Mucosa of descending colon (tissue), 3 donors: ENCODE measurements at regions not wholly inside any gene's neighbourhood (a gene's known extent, or its start where the extent isn't known, plus 50 kb on each side); places are given as distances from the start of the nearest gene placed in this dataset.

ENCODE experiments used
- ATAC-seq: fragments of 200-7000 bp; cut with Tn5 transposase; one replicate; pipeline ENCODE4 v1.9.1; 2020; ENCODE audit warnings: mild to moderate bottlenecking, moderate library complexity
- DNase-seq, 3 donors: peaks; one replicate each; pipeline ENCODE4 v3.0.0-alpha.2; 2020
- H3K36me3 ChIP-seq: fragments of 200-600 bp; one replicate; pipeline ENCODE4 v1.8.0; 2021; ENCODE audit warnings: low read depth, mild to moderate bottlenecking
- H3K4me1 ChIP-seq: fragments of 200-600 bp; one replicate; pipeline ENCODE4 v1.8.0; 2021; ENCODE audit warnings: low read depth, mild to moderate bottlenecking
- H3K4me3 ChIP-seq: fragments of 200-600 bp; one replicate; pipeline ENCODE4 v1.8.0; 2021; ENCODE audit warnings: mild to moderate bottlenecking
- H3K9me3 ChIP-seq: fragments of 200-600 bp; one replicate; pipeline ENCODE4 v1.8.0; 2021; ENCODE audit warnings: mild to moderate bottlenecking
- CTCF ChIP-seq: fragments of 200-600 bp; IDR thresholded peaks from one replicate; pipeline ENCODE4 v1.8.0; 2022; ENCODE audit warnings: antibody characterized with exemption, mild to moderate bottlenecking
- intact Hi-C, 2 donors: fragments of 100-400 bp; cut with DNase I in 1 of 2; cut with micrococcal nuclease in 1 of 2; formaldehyde crosslinking; loops; one replicate each; pipeline versions ENCODE4 v1.11.0 to v1.11.1; 2022; cut with DNase I, micrococcal nuclease
- donor health status: DM: no; HTN: no; CAD: no; lungs with moderate emphysema.
- donor health status: DM: no; HTN: no; CAD: no.
- donor health status: DM: no; HTN: yes; CAD: no.

GRCh38 chr5:85170183-85170582, 785.5 kb upstream of the EDIL3 start:
- no peak for TF ChIP-seq CTCF
- Histone ChIP-seq H3K36me3 (no peaks in the 10 kb centered on the region), H3K9me3 (no peaks in the 10 kb centered on the region), H3K4me3 (no peak overlapping the region), H3K4me1 (no peaks in the 10 kb centered on the region)
- DNase-seq (no peak), ATAC-seq (no peak)
- intact Hi-C loops, result no loop called here

- Histone ChIP-seq H3K4me3 (no peak overlapping the region), H3K9me3 (no peaks in the 10 kb centered on the region), H3K36me3 (no peaks in the 10 kb centered on the region), H3K4me1 (no peaks in the 10 kb centered on the region)
- no peak for DNase-seq
- TF ChIP-seq CTCF, result no peak
- ATAC-seq, result no peak
- intact Hi-C loops, result no loop called here
These were observed 788.8 kb upstream of the EDIL3 start for GRCh38 chr5:85173469-85173868.

GRCh38 chr5:85182344-85182743, 797.7 kb upstream of the EDIL3 start:
- no peak for TF ChIP-seq CTCF
- H3K36me3 ChIP-seq, result no peaks in the 10 kb centered on the region
- no peaks in the 10 kb centered on the region for H3K9me3 ChIP-seq
- H3K4me3 ChIP-seq, result no peak overlapping the region
- no peaks in the 10 kb centered on the region for H3K4me1 ChIP-seq
- DNase-seq (no peak), ATAC-seq (no peak)
- intact Hi-C loops, result no loop called here

- no peak for TF ChIP-seq CTCF
- no peak overlapping the region for H3K4me3 ChIP-seq
- no peak for ATAC-seq
- H3K9me3 ChIP-seq, result no peaks in the 10 kb centered on the region
- H3K36me3 ChIP-seq, result no peaks in the 10 kb centered on the region
- no peaks in the 10 kb centered on the region for H3K4me1 ChIP-seq
- intact Hi-C loops, result no loop called here
- no peak for DNase-seq
These were observed 819.6 kb upstream of the EDIL3 start for GRCh38 chr5:85204289-85204688.

- DNase-seq (no peak), ATAC-seq (no peak)
- no peaks in the 10 kb centered on the region for H3K36me3 ChIP-seq
- H3K4me1 ChIP-seq, result no peaks in the 10 kb centered on the region
- no peak for TF ChIP-seq CTCF
- H3K9me3 ChIP-seq, result no peaks in the 10 kb centered on the region
- H3K4me3 ChIP-seq, result no peak overlapping the region
- intact Hi-C loops, result no loop called here
These were observed 820.8 kb upstream of the EDIL3 start for GRCh38 chr5:85205430-85205829.

GRCh38 chr5:85225388-85225787, 840.7 kb upstream of the EDIL3 start:
- H3K36me3 ChIP-seq, result no peaks in the 10 kb centered on the region
- ATAC-seq (no peak), DNase-seq (no peak)
- intact Hi-C loops, result no loop called here
- no peaks in the 10 kb centered on the region for H3K9me3 ChIP-seq
- no peak overlapping the region for H3K4me3 ChIP-seq
- no peak for TF ChIP-seq CTCF
- no peaks in the 10 kb centered on the region for H3K4me1 ChIP-seq
